ENCODE measurements at regions not wholly inside any gene's neighbourhood (a gene's known extent, or its start where the extent isn't known, plus 50 kb on each side); places are given as distances from the start of the nearest gene placed in this dataset.

- 52 to 63% (median 55%) methylated on average over 2 of the region's 2 CpGs for WGBS, 5 donors
- peaks cover 0 to 6% (median 0%) of the 10 kb centered on the region in 6 donors for H3K4me1 ChIP-seq
Observed at GRCh38 chr16:72474501-72475123, 302.7 kb upstream of the PMFBP1 start.

GRCh38 chr16:72473631-72474030 is 301.7 kb upstream of the PMFBP1 start:
- 94 to 100% (median 98%) methylated on average over 1 of the region's 1 CpG for WGBS, 5 donors
- H3K36me3 ChIP-seq: no peaks in the 10 kb centered on the region

More at GRCh38 chr16:72474501-72475123, 302.7 kb upstream of the PMFBP1 start:
- TF ChIP-seq CTCF (IDR thresholded peaks at IDR 0.05 in 8 of 11, conservative IDR thresholded peaks at IDR 0.05 in 3 of 11) (no peak), POLR2AphosphoS5 (IDR thresholded peaks at IDR 0.05) (no peak), POLR2A (IDR thresholded peaks at IDR 0.05) (no peak)
- H3K9me3 ChIP-seq: no peaks in the 10 kb centered on the region
- intact Hi-C loops (cut with DNase I; ENCODE audit: low total_unique reads): no loop called here
- DNase-seq: no peak
- H3K36me3 ChIP-seq: no peaks in the 10 kb centered on the region
- no peaks in the 10 kb centered on the region for H3K27me3 ChIP-seq (replicated peaks in 1 of 7)
- H3K27ac ChIP-seq: no peak overlapping the region
- no peak overlapping the region for H3K4me3 ChIP-seq

GRCh38 chr16:72471317-72471924 is 299.5 kb upstream of the PMFBP1 start:
- Histone ChIP-seq H3K4me1 (peaks cover 0 to 6% (median 0%) of the 10 kb centered on the region in 6 donors), H3K27ac (no peak overlapping the region), H3K9me3 (no peaks in the 10 kb centered on the region), H3K36me3 (no peaks in the 10 kb centered on the region), H3K4me3 (no peak overlapping the region), H3K27me3 (replicated peaks in 1 of 7) (no peaks in the 10 kb centered on the region)
- intact Hi-C loops (cut with DNase I; ENCODE audit: low total_unique reads): no loop called here
- TF ChIP-seq CTCF (IDR thresholded peaks at IDR 0.05 in 8 of 11, conservative IDR thresholded peaks at IDR 0.05 in 3 of 11) (no peak), POLR2A (IDR thresholded peaks at IDR 0.05) (no peak), POLR2AphosphoS5 (IDR thresholded peaks at IDR 0.05) (no peak)
- DNase-seq: no peak
- 96 to 98% (median 96%) methylated on average over 12 of the region's 12 CpGs for WGBS, 5 donors

More at GRCh38 chr16:72473631-72474030, 301.7 kb upstream of the PMFBP1 start:
- Histone ChIP-seq H3K4me1 (peaks cover 0 to 6% (median 0%) of the 10 kb centered on the region in 6 donors), H3K9me3 (no peaks in the 10 kb centered on the region), H3K27me3 (replicated peaks in 1 of 7) (no peaks in the 10 kb centered on the region), H3K4me3 (no peak overlapping the region), H3K27ac (no peak overlapping the region)
- TF ChIP-seq CTCF (IDR thresholded peaks at IDR 0.05 in 8 of 11, conservative IDR thresholded peaks at IDR 0.05 in 3 of 11) (no peak), POLR2A (IDR thresholded peaks at IDR 0.05) (no peak), POLR2AphosphoS5 (IDR thresholded peaks at IDR 0.05) (no peak)
- intact Hi-C loops (cut with DNase I; ENCODE audit: low total_unique reads): no loop called here
- no peak for DNase-seq

GRCh38 chr16:72470541-72470940 is 298.6 kb upstream of the PMFBP1 start:
- H3K36me3 ChIP-seq: no peaks in the 10 kb centered on the region
- TF ChIP-seq CTCF (IDR thresholded peaks at IDR 0.05 in 8 of 11, conservative IDR thresholded peaks at IDR 0.05 in 3 of 11) (no peak), POLR2A (IDR thresholded peaks at IDR 0.05) (no peak), POLR2AphosphoS5 (IDR thresholded peaks at IDR 0.05) (no peak)
- DNase-seq: no peak
- no peaks in the 10 kb centered on the region for H3K27me3 ChIP-seq (replicated peaks in 1 of 7)
- 92 to 97% (median 94%) methylated on average over 4 of the region's 4 CpGs for WGBS, 5 donors
- H3K27ac ChIP-seq: no peak overlapping the region
- H3K4me1 ChIP-seq: peaks cover 0 to 6% (median 0%) of the 10 kb centered on the region in 6 donors
- no peaks in the 10 kb centered on the region for H3K9me3 ChIP-seq
- no peak overlapping the region for H3K4me3 ChIP-seq
- intact Hi-C loops (cut with DNase I; ENCODE audit: low total_unique reads): no loop called here
